HFF-Myc (cell line): ENCODE measurements at regions not wholly inside any gene's neighbourhood (a gene's known extent, or its start where the extent isn't known, plus 50 kb on each side); places are given as distances from the start of the nearest gene placed in this dataset.

Source experiments
- DNase-seq: peaks from one replicate; pipeline ENCODE4 v3.0.0-alpha.2; 2011; ENCODE audit warnings: low read depth; ENCODE audit errors: extremely low read depth
- H3K4me3 ChIP-seq: replicated peaks from 2 replicates; pipeline ENCODE4 v1.5.1; 2011; ENCODE audit warnings: low read depth, mild to moderate bottlenecking, control low read depth, low read length
- CTCF ChIP-seq: IDR thresholded peaks from 2 replicates; pipeline ENCODE4 v1.5.1; 2012; ENCODE audit warnings: mild to moderate bottlenecking, low read depth, low read length, control low read depth; ENCODE audit errors: missing control alignments

DNA sequence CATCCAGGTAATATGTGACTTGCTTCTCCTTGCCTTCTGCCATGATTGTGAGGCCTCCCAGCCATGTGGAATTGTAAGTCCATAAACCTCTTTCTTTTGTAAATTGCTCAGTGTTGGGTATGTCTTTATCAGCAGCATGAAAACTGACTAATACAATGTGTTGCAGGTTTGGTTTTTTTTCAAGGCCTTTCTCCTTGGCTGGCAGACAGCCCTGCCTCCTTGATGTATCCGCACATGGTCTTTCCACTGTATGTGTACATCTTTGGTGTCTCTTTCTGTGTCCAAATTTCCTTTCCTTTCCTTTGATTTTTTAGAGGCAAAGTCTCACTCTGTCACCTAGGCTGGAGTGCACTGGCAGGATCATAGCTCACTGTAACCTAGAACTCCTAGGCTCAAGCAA lies 260.1 kb downstream of the TUSC7 start:
- H3K4me3 ChIP-seq, result no peak overlapping the region
- no peak for TF ChIP-seq CTCF
- DNase-seq, result no peak

- no peak for DNase-seq
- TF ChIP-seq CTCF, result no peak
- no peak overlapping the region for H3K4me3 ChIP-seq
Measured at GRCh38 chr3:116971531-116971930, 262.0 kb downstream of the TUSC7 start.

GRCh38 chr3:116974702-116975101 lies 265.1 kb downstream of the TUSC7 start:
- no peak for DNase-seq
- TF ChIP-seq CTCF, result no peak
- no peak overlapping the region for H3K4me3 ChIP-seq

GRCh38 chr3:116977441-116977840 lies 267.9 kb downstream of the TUSC7 start:
- DNase-seq, result no peak
- H3K4me3 ChIP-seq, result no peak overlapping the region
- no peak for TF ChIP-seq CTCF

- no peak overlapping the region for H3K4me3 ChIP-seq
- no peak for TF ChIP-seq CTCF
- no peak for DNase-seq
Measured at GRCh38 chr3:116980099-116980498, 270.5 kb downstream of the TUSC7 start.

GRCh38 chr3:116981089-116981488 lies 271.5 kb downstream of the TUSC7 start:
- no peak for DNase-seq
- no peak for TF ChIP-seq CTCF
- no peak overlapping the region for H3K4me3 ChIP-seq

GRCh38 chr3:116984301-116984700 lies 274.7 kb downstream of the TUSC7 start:
- no peak for TF ChIP-seq CTCF
- H3K4me3 ChIP-seq, result no peak overlapping the region
- DNase-seq, result no peak
